Ishikawa (cell line): ENCODE measurements at regions not wholly inside any gene's neighbourhood (a gene's known extent, or its start where the extent isn't known, plus 50 kb on each side); places are given as distances from the start of the nearest gene placed in this dataset.

Source experiments
- EGR1 ChIP-seq: IDR thresholded peaks from 2 replicates; pipeline ENCODE4 v1.6.1; 2012
- RAD21 ChIP-seq: IDR thresholded peaks from 2 replicates; pipeline ENCODE4 v1.6.1; 2012; ENCODE audit warnings: low read depth
- TEAD4 ChIP-seq: IDR thresholded peaks from 2 replicates; pipeline ENCODE4 v1.6.1; 2012
- USF1 ChIP-seq: IDR thresholded peaks from 2 replicates; pipeline ENCODE4 v1.6.1; 2012
- YY1 ChIP-seq: IDR thresholded peaks from 2 replicates; pipeline ENCODE4 v1.6.1; 2012; ENCODE audit warnings: low read depth
- TF ChIP-seq, protein P1 (sequence below): IDR thresholded peaks from 2 replicates; pipeline ENCODE4 v1.6.1; 2012

GRCh38 chr13:58579468-58579867 is 947.9 kb downstream of the PCDH17 start:
- TF ChIP-seq TEAD4 = no peak
- TF ChIP-seq RAD21 = no peak
- TF ChIP-seq EGR1 = no peak
- no peak for TF ChIP-seq YY1
- TF ChIP-seq, protein P1, sequence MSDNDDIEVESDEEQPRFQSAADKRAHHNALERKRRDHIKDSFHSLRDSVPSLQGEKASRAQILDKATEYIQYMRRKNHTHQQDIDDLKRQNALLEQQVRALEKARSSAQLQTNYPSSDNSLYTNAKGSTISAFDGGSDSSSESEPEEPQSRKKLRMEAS = no peak
- no peak for TF ChIP-seq USF1
